HepG2 (cell line): ENCODE measurements at regions not wholly inside any gene's neighbourhood (a gene's known extent, or its start where the extent isn't known, plus 50 kb on each side); places are given as distances from the start of the nearest gene placed in this dataset.

Experiments
- ATAC-seq: fragments of 200-7000 bp; cut with Tn5 transposase; 3 replicates; pipeline ENCODE4 v1.9.1; 2020; ENCODE audit warnings: mild to moderate bottlenecking, moderate library complexity
- BruUV-seq: library from RNA; stranded (reverse); fragments of 400-500 nt; replicated peaks from 2 replicates; lab custom pipeline; 2021; lab: Mats Ljungman, UMichigan
- CTCF ChIA-PET: fragments of 300-600 bp; formaldehyde crosslinking; extraction: SDS; loops from one replicate; lab custom pipeline; 2021; ENCODE audit warnings: low total read pairs, inconsistent platforms, low intra/inter-chr PET ratio; lab: Yijun Ruan, JAX
- POLR2A ChIA-PET: fragments of 350-600 bp; sonication (Branson Sonifier 250); formaldehyde crosslinking; loops from one replicate; lab custom pipeline; 2020; ENCODE audit warnings: antibody characterized with exemption, inconsistent platforms; lab: Yijun Ruan, JAX
- DNase-seq: peaks from one replicate; pipeline ENCODE4 v3.0.0-alpha.2; 2015; ENCODE audit warnings: low spot score
- FAIRE-seq: peaks from 3 replicates; lab custom pipeline; 2011; peaks lifted over from hg19 to GRCh38; lab: Jason Lieb, UNC
- H2AFZ ChIP-seq: one replicate; pipeline ENCODE4 v1.6.1; 2011; ENCODE audit warnings: low read length, inconsistent platforms
- H3K27ac ChIP-seq: fragments of 300-600 bp; 3 replicates; pipeline ENCODE4 v1.8.0; 2011; ENCODE audit warnings: mixed run types, mild to moderate bottlenecking, mixed read lengths, low read length, inconsistent platforms; ENCODE audit not compliant: insufficient read depth; ENCODE audit errors: extremely low read length
- H3K27me3 ChIP-seq, 2 experiments: fragments of 200-600 bp in 1 of 2; 2 replicates in 1 of 2; 3 replicates in 1 of 2; pipeline versions ENCODE4 v1.6.0 to v1.8.0; 2011; ENCODE audit warnings: low read length in 2 of 2, mild to moderate bottlenecking in 2 of 2, moderate library complexity in 2 of 2, inconsistent platforms in 1 of 2; ENCODE audit not compliant: insufficient read depth in 2 of 2, control insufficient read depth in 1 of 2
- H3K36me3 ChIP-seq, 2 experiments: fragments of 200-600 bp in 1 of 2; replicated peaks in 1 of 2; 2 replicates in 1 of 2; 3 replicates in 1 of 2; pipeline versions ENCODE4 v1.5.1 to v1.8.0; 2011; ENCODE audit warnings: low read length in 2 of 2, inconsistent platforms in 1 of 2; ENCODE audit not compliant: insufficient read depth in 2 of 2, control insufficient read depth in 1 of 2
- H3K4me1 ChIP-seq: 2 replicates; pipeline ENCODE4 v1.5.1; 2012; ENCODE audit warnings: low read length, inconsistent platforms; ENCODE audit not compliant: insufficient read depth
- H3K4me2 ChIP-seq: 2 replicates; pipeline ENCODE4 v1.6.0; 2011; ENCODE audit warnings: low read depth, low read length, inconsistent platforms
- H3K4me3 ChIP-seq, 3 experiments: fragments of 200-600 bp in 1 of 3; sonication (generic), shearing (Covaris generic) in 1 of 3; replicated peaks in 1 of 3; 2 replicates each; pipeline ENCODE4 v1.5.1; 2011 to 2016; ENCODE audit warnings: low read length in 3 of 3, inconsistent platforms in 2 of 3, low read depth in 2 of 3, mild to moderate bottlenecking in 2 of 3, control low read depth in 1 of 3, mixed read lengths in 1 of 3; ENCODE audit not compliant: insufficient read depth in 1 of 3
- H3K79me2 ChIP-seq: one replicate; pipeline ENCODE4 v1.6.1; 2011; ENCODE audit warnings: low read length, inconsistent platforms; ENCODE audit not compliant: insufficient read depth
- H3K9ac ChIP-seq: 2 replicates; pipeline ENCODE4 v1.6.0; 2011; ENCODE audit warnings: mild to moderate bottlenecking, low read depth, low read length, inconsistent platforms; ENCODE audit not compliant: insufficient read depth
- H3K9me3 ChIP-seq: 2 replicates; pipeline ENCODE4 v1.5.1; 2012; ENCODE audit warnings: mild to moderate bottlenecking, low read length
- H4K20me1 ChIP-seq: 2 replicates; pipeline ENCODE4 v1.6.0; 2011; ENCODE audit warnings: inconsistent platforms, mild to moderate bottlenecking, low read length, moderate library complexity; ENCODE audit not compliant: insufficient read depth
- ARID5B ChIP-seq: IDR thresholded peaks from 2 replicates; pipeline ENCODE4 v1.4.0; 2020; ENCODE audit warnings: mild to moderate bottlenecking, missing genetic modification reagents
- BHLHE40 ChIP-seq: IDR thresholded peaks from 2 replicates; pipeline ENCODE4 v1.6.1; 2011; ENCODE audit warnings: low read length, improper control_type of control experiment
- CC2D1A ChIP-seq: sonication (generic); formaldehyde crosslinking; IDR thresholded peaks from 2 replicates; pipeline ENCODE4 v1.8.1; 2023; ENCODE audit warnings: mild to moderate bottlenecking, missing genetic modification reagents
- CREB1 ChIP-seq, 2 experiments: fragments of 450-650 bp in 1 of 2; IDR thresholded peaks; 2 replicates each; pipeline ENCODE4 v1.6.1; 2016 to 2017; ENCODE audit warnings: control low read depth in 1 of 2, mild to moderate bottlenecking in 1 of 2, missing compliant biosample characterization in 1 of 2, missing genetic modification characterization in 1 of 2
- JDP2 ChIP-seq: sonication (generic); formaldehyde crosslinking; IDR thresholded peaks from 2 replicates; pipeline ENCODE4 v1.8.1; 2022; ENCODE audit warnings: missing genetic modification reagents, borderline replicate concordance
- NCOR1 ChIP-seq: fragments of 200-600 bp; sonication (generic); IDR thresholded peaks from 2 replicates; pipeline ENCODE4 v1.7.0; 2017; ENCODE audit warnings: antibody characterized with exemption, low read length, borderline replicate concordance
- NFATC3 ChIP-seq: sonication (generic); formaldehyde crosslinking; IDR thresholded peaks from 2 replicates; pipeline ENCODE4 v1.5.1; 2020; ENCODE audit warnings: mild to moderate bottlenecking, missing genetic modification reagents
- NR2C2 ChIP-seq: sonication (generic); formaldehyde crosslinking; IDR thresholded peaks from 2 replicates; pipeline ENCODE4 v1.4.0; 2020; ENCODE audit warnings: missing genetic modification reagents, mild to moderate bottlenecking, moderate library complexity, borderline replicate concordance
- RARA ChIP-seq: IDR thresholded peaks from 2 replicates; pipeline ENCODE4 v1.6.1; 2016; ENCODE audit warnings: missing genetic modification reagents, missing compliant biosample characterization
- RFX3 ChIP-seq: IDR thresholded peaks from 2 replicates; pipeline ENCODE4 v1.6.1; 2016; ENCODE audit warnings: missing biosample characterization, missing genetic modification reagents
- SCMH1 ChIP-seq: sonication (generic); formaldehyde crosslinking; IDR thresholded peaks from 2 replicates; pipeline ENCODE4 v1.9.0; 2021; ENCODE audit warnings: missing genetic modification reagents, mild to moderate bottlenecking, borderline replicate concordance
- SIN3B ChIP-seq: fragments of 150-350 bp; IDR thresholded peaks from 2 replicates; pipeline ENCODE4 v1.6.1; 2014; ENCODE audit warnings: low read length
- TEF ChIP-seq: sonication (generic); formaldehyde crosslinking; IDR thresholded peaks from 2 replicates; pipeline ENCODE4 v1.5.0; 2020; ENCODE audit warnings: missing genetic modification reagents
- ZBTB46 ChIP-seq: sonication (generic); formaldehyde crosslinking; IDR thresholded peaks from 2 replicates; pipeline ENCODE4 v1.4.0; 2020; ENCODE audit warnings: mild to moderate bottlenecking, missing genetic modification reagents, borderline replicate concordance
- ZNF121 ChIP-seq: sonication (generic); formaldehyde crosslinking; IDR thresholded peaks from 2 replicates; pipeline ENCODE4 v1.5.0; 2020; ENCODE audit warnings: mild to moderate bottlenecking, missing genetic modification reagents
- ZNF274 ChIP-seq: sonication (generic); formaldehyde crosslinking; IDR thresholded peaks from 2 replicates; pipeline ENCODE4 v1.5.1; 2020; ENCODE audit warnings: mild to moderate bottlenecking, missing genetic modification reagents
- ZNF383 ChIP-seq: sonication (generic); formaldehyde crosslinking; IDR thresholded peaks from 2 replicates; pipeline ENCODE4 v1.4.0; 2020; ENCODE audit warnings: missing genetic modification reagents, mild to moderate bottlenecking, borderline replicate concordance
- ZNF619 ChIP-seq: sonication (generic); formaldehyde crosslinking; IDR thresholded peaks from 2 replicates; pipeline ENCODE4 v1.4.0; 2020; ENCODE audit warnings: mild to moderate bottlenecking, missing genetic modification reagents
- ZNF740 ChIP-seq: sonication (generic); formaldehyde crosslinking; IDR thresholded peaks from 2 replicates; pipeline ENCODE4 v1.4.0; 2020; ENCODE audit warnings: missing genetic modification reagents
- WGBS: methylation state at CpG from one replicate; pipeline ENCODE4 v1.1.6; 2017; ENCODE audit warnings: low lambda C conversion rate; 5-methylcytosine and 5-hydroxymethylcytosine counted together
- in situ Hi-C: cut with HindIII; loops from 2 replicates; pipeline ENCODE4 v1.10.0; 2017; ENCODE audit warnings: low pct_unique_long_range_greater_than_20kb; ENCODE audit not compliant: extremely low pct_ligation_motif_present
- intact Hi-C: fragments of 100-400 bp; cut with micrococcal nuclease; formaldehyde crosslinking; loops from one replicate; pipeline ENCODE4 v1.10.0; 2022; ENCODE audit not compliant: unreplicated experiment

GRCh38 chr1:60149251-60149650 is 75.7 kb upstream of the C1orf87 start (continued):
- TF ChIP-seq ARID5B (CRISPR knock-in tag) (no peak), SIN3B (no peak), JDP2 (no peak), ZNF619 (CRISPR knock-in tag) (no peak), ZNF121 (CRISPR knock-in tag) (no peak), RFX3 (CRISPR knock-in tag) (no peak)

GRCh38 chr1:60146884-60147283 is 73.3 kb upstream of the C1orf87 start:
- POLR2A ChIA-PET = no interaction called here
- FAIRE-seq = no peak
- H3K9me3 ChIP-seq = no peaks in the 10 kb centered on the region
- no peaks in the 10 kb centered on the region for H3K4me1 ChIP-seq
- no TSS peak for BruUV-seq
- H3K4me2 ChIP-seq = no peak overlapping the region
- DNase-seq = no peak
- no peaks in the 10 kb centered on the region for H3K36me3 ChIP-seq
- no peaks in the 10 kb centered on the region for H3K79me2 ChIP-seq
- H4K20me1 ChIP-seq = no peaks in the 10 kb centered on the region
- no peak for ATAC-seq
- no peak overlapping the region for H2AFZ ChIP-seq
- WGBS = 0% methylated on average over 1 of the region's 1 CpG
- CTCF ChIA-PET = no interaction called here
- H3K27me3 ChIP-seq = no peaks in the 10 kb centered on the region
- H3K27ac ChIP-seq = no peak overlapping the region
- H3K9ac ChIP-seq = no peak overlapping the region
- no peak overlapping the region for H3K4me3 ChIP-seq
- in situ Hi-C loops = no loop called here
- intact Hi-C loops = no loop called here
- TF ChIP-seq NR2C2 (CRISPR knock-in tag) (no peak), NFATC3 (CRISPR knock-in tag) (no peak), NCOR1 (no peak), ZNF274 (CRISPR knock-in tag) (no peak), CC2D1A (CRISPR knock-in tag) (no peak), RARA (CRISPR knock-in tag) (no peak), BHLHE40 (no peak), SCMH1 (CRISPR knock-in tag) (no peak), ZNF383 (no peak), ZBTB46 (CRISPR knock-in tag) (no peak), ZNF740 (CRISPR knock-in tag) (no peak), CREB1 (IDR thresholded peaks at IDR 0.05) (no peak), CREB1 (CRISPR knock-in tag; IDR thresholded peaks at IDR 0.05) (no peak), TEF (no peak)
